NCI-H345 (cell line): ENCODE measurements at regions not wholly inside any gene's neighbourhood (a gene's known extent, or its start where the extent isn't known, plus 50 kb on each side); places are given as distances from the start of the nearest gene placed in this dataset.

Experiments
- DNase-seq: peaks from one replicate; lab custom pipeline; 2025; lab: John Stamatoyannopoulos, UW

GRCh38 chr1:56034222-56034621 is 545.1 kb downstream of the PLPP3 start:
- no peak for DNase-seq

- no peak for DNase-seq
These were observed 545.9 kb downstream of the PLPP3 start for GRCh38 chr1:56033321-56034037.

- no peak for DNase-seq
These were observed 547.2 kb downstream of the PLPP3 start for GRCh38 chr1:56032096-56032676.

- DNase-seq: no peak
These were observed 548.4 kb downstream of the PLPP3 start for GRCh38 chr1:56031001-56031400.

GRCh38 chr1:56029319-56030003 is 549.9 kb downstream of the PLPP3 start:
- no peak for DNase-seq

GRCh38 chr1:56028911-56029310 is 550.5 kb downstream of the PLPP3 start:
- DNase-seq: no peak

- no peak for DNase-seq
These were observed 551.1 kb downstream of the PLPP3 start for GRCh38 chr1:56028244-56028643.

- DNase-seq: peak; percentile 22
These were observed 553.4 kb downstream of the PLPP3 start for GRCh38 chr1:56025942-56026341.

GRCh38 chr1:56024155-56024554 is 555.2 kb downstream of the PLPP3 start:
- no peak for DNase-seq

GRCh38 chr1:56019922-56020321 is 559.4 kb downstream of the PLPP3 start:
- no peak for DNase-seq

- no peak for DNase-seq
These were observed 559.9 kb downstream of the PLPP3 start for GRCh38 chr1:56019472-56019871.

- DNase-seq: no peak
These were observed 562.0 kb downstream of the PLPP3 start for GRCh38 chr1:56017336-56017735.

GRCh38 chr1:56003846-56004245 is 575.5 kb downstream of the PLPP3 start:
- DNase-seq: no peak

- no peak for DNase-seq
These were observed 577.1 kb downstream of the PLPP3 start for GRCh38 chr1:56002231-56002630.

GRCh38 chr1:56000424-56000823 is 578.9 kb downstream of the PLPP3 start:
- no peak for DNase-seq

GRCh38 chr1:55997536-55997935 is 581.8 kb downstream of the PLPP3 start:
- no peak for DNase-seq

- no peak for DNase-seq
These were observed 585.6 kb downstream of the PLPP3 start for GRCh38 chr1:55993646-55994318.

- DNase-seq: no peak
These were observed 589.4 kb downstream of the PLPP3 start for GRCh38 chr1:55990007-55990406.

GRCh38 chr1:55988963-55989452 is 590.4 kb downstream of the PLPP3 start:
- no peak for DNase-seq

GRCh38 chr1:55987491-55988249 is 591.7 kb downstream of the PLPP3 start:
- no peak for DNase-seq

- no peak for DNase-seq
These were observed 593.4 kb downstream of the PLPP3 start for GRCh38 chr1:55986003-55986402.
